Sigmoid colon (tissue), 4 donors: ENCODE measurements at regions not wholly inside any gene's neighbourhood (a gene's known extent, or its start where the extent isn't known, plus 50 kb on each side); places are given as distances from the start of the nearest gene placed in this dataset.

Experiments
- CTCF ChIP-seq, 4 experiments: fragments of 450-650 bp in 3 of 4; fragments of 200-600 bp in 1 of 4; IDR thresholded peaks; one replicate each; pipeline ENCODE4 v1.5.1; 2016 to 2019; ENCODE audit warnings: antibody characterized with exemption in 4 of 4, mild to moderate bottlenecking in 3 of 4, moderate library complexity in 2 of 4
- EP300 ChIP-seq, 4 donors: sonication (generic); formaldehyde crosslinking; IDR thresholded peaks; one replicate each; pipeline ENCODE4 v1.6.1; 2017; ENCODE audit warnings: antibody characterized with exemption in 4 of 4
- POLR2A ChIP-seq, 2 donors: fragments of 450-650 bp; IDR thresholded peaks; one replicate each; pipeline ENCODE4 v1.6.1; 2016; ENCODE audit warnings: antibody characterized with exemption in 2 of 2, mild to moderate bottlenecking in 2 of 2, moderate library complexity in 2 of 2

GRCh38 chr7:1286946-1287645, 54.4 kb downstream of the UNCX start:
- no peak for TF ChIP-seq CTCF (IDR thresholded peaks at IDR 0.05)
- no peak for TF ChIP-seq EP300 (IDR thresholded peaks at IDR 0.05)
- TF ChIP-seq POLR2A (IDR thresholded peaks at IDR 0.05) = no peak
